GM19238 (cell line): ENCODE measurements at regions not wholly inside any gene's neighbourhood (a gene's known extent, or its start where the extent isn't known, plus 50 kb on each side); places are given as distances from the start of the nearest gene placed in this dataset.
"Not testable (repeated sequence)": the region's sequence is repeated elsewhere in the genome, so short reads cannot be mapped to it uniquely, and the experiment has no call there.

Source experiments
- DNase-seq: peaks from one replicate; pipeline ENCODE4 v3.0.0; 2011; ENCODE audit warnings: low spot score; ENCODE audit not compliant: insufficient read length

GRCh38 chr5:166236327-166236726, 2055.1 kb upstream of the WWC1 start:
- no peak for DNase-seq

- no peak for DNase-seq
These were observed 2050.7 kb upstream of the WWC1 start for GRCh38 chr5:166240705-166241104.

GRCh38 chr5:166245556-166245955, 2045.9 kb upstream of the WWC1 start:
- no peak for DNase-seq

- no peak for DNase-seq
These were observed 2039.7 kb upstream of the WWC1 start for GRCh38 chr5:166251786-166252185.

GRCh38 chr5:166257661-166258060, 2033.8 kb upstream of the WWC1 start:
- DNase-seq = no peak

GRCh38 chr5:166262395-166262794, 2029.0 kb upstream of the WWC1 start:
- no peak for DNase-seq

- no peak for DNase-seq
These were observed 2023.5 kb upstream of the WWC1 start for GRCh38 chr5:166267907-166268306.

- no peak for DNase-seq
These were observed 2020.7 kb upstream of the WWC1 start for GRCh38 chr5:166270712-166271111.

GRCh38 chr5:166276006-166276405, 2015.4 kb upstream of the WWC1 start:
- no peak for DNase-seq

GRCh38 chr5:166279828-166280227, 2011.6 kb upstream of the WWC1 start:
- no peak for DNase-seq

GRCh38 chr5:166281433-166281832, 2010.0 kb upstream of the WWC1 start:
- no peak for DNase-seq

- DNase-seq = no peak
These were observed 2008.5 kb upstream of the WWC1 start for GRCh38 chr5:166282939-166283338.

- no peak for DNase-seq
These were observed 2006.1 kb upstream of the WWC1 start for GRCh38 chr5:166285361-166285760.

GRCh38 chr5:166286832-166287231, 2004.6 kb upstream of the WWC1 start:
- no peak for DNase-seq

- DNase-seq = no peak
These were observed 2003.6 kb upstream of the WWC1 start for GRCh38 chr5:166287866-166288265.

- not testable (repeated sequence) for DNase-seq
These were observed 1999.6 kb upstream of the WWC1 start for GRCh38 chr5:166291800-166292199.

- no peak for DNase-seq
These were observed 1997.6 kb upstream of the WWC1 start for GRCh38 chr5:166293892-166294291.

- no peak for DNase-seq
These were observed 1989.3 kb upstream of the WWC1 start for GRCh38 chr5:166302166-166302565.

- DNase-seq = no peak
These were observed 1974.0 kb upstream of the WWC1 start for GRCh38 chr5:166317425-166317824.

GRCh38 chr5:166320920-166321480, 1970.4 kb upstream of the WWC1 start:
- no peak for DNase-seq

GRCh38 chr5:166324372-166324771, 1967.1 kb upstream of the WWC1 start:
- DNase-seq = no peak

GRCh38 chr5:166329149-166329800, 1962.2 kb upstream of the WWC1 start:
- DNase-seq = no peak

GRCh38 chr5:166330036-166330435, 1961.4 kb upstream of the WWC1 start:
- no peak for DNase-seq
